T-helper 2 cell treated with Interferon-gamma antibody and Interleukin-4, amounts not matched to agents 5 μg/mL and 100 μg/mL, for 36 hours (primary cell): ENCODE measurements at regions not wholly inside any gene's neighbourhood (a gene's known extent, or its start where the extent isn't known, plus 50 kb on each side); places are given as distances from the start of the nearest gene placed in this dataset.
A peak's percentile ranks its signal among the peaks of the same experiment; 100 is the strongest.
"Not testable (repeated sequence)": the region's sequence is repeated elsewhere in the genome, so short reads cannot be mapped to it uniquely, and the experiment has no call there.

Experiments
- DNase-seq: peaks from one replicate; pipeline ENCODE4 v3.0.0; 2021; ENCODE audit warnings: low spot score
- H3K27ac Mint-ChIP-seq: one replicate; pipeline ENCODE4 v1.8.0; 2021; ENCODE audit warnings: mild to moderate bottlenecking, mixed read lengths
- H3K27me3 Mint-ChIP-seq: one replicate; pipeline ENCODE4 v1.8.0; 2021; ENCODE audit warnings: low read depth, mixed read lengths
- H3K36me3 Mint-ChIP-seq: one replicate; pipeline ENCODE4 v1.8.0; 2021; ENCODE audit warnings: low read depth, mixed read lengths
- H3K4me1 Mint-ChIP-seq: one replicate; pipeline ENCODE4 v1.8.0; 2021; ENCODE audit warnings: low read depth, mixed read lengths
- H3K4me3 Mint-ChIP-seq: one replicate; pipeline ENCODE4 v1.8.0; 2022; ENCODE audit warnings: mild to moderate bottlenecking, moderate library complexity, mixed read lengths
- H3K9me3 Mint-ChIP-seq: one replicate; pipeline ENCODE4 v1.8.0; 2021; ENCODE audit warnings: mixed read lengths

DNA sequence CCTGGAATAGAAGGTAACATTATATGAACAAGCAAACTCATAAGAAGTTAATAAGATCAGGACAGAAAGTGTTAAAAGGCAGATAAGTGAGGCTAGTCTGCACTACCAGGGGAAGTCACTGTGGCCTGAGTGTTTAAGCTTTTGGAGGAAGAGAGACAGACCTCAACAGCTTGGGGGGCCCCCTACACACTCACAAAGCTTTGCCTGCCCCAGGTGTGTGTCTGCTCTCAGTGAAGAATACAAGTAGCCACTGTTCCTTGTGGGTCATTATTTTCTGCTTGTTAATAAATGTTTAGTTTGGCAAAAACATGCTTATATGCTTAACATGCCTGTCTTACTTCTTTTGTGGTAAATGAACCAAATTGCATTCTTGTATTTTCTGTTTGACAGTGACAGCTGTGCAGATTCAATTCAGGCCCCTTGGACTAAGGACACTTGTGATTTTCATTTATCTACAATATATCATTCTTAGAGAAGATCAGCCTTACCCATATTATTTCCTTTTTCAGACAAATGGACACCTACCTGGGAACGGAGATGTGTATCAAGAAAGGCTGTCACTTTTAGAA, 50.7 kb upstream of the C12orf71 start:
- Mint-ChIP-seq H3K27ac (no peak overlapping the region), H3K4me3 (no peak overlapping the region), H3K9me3 (no peaks in the 10 kb centered on the region), H3K4me1 (no peaks in the 10 kb centered on the region), H3K36me3 (no peaks in the 10 kb centered on the region), H3K27me3 (peaks cover 5% of the 10 kb centered on the region)
- no peak for DNase-seq

DNA sequence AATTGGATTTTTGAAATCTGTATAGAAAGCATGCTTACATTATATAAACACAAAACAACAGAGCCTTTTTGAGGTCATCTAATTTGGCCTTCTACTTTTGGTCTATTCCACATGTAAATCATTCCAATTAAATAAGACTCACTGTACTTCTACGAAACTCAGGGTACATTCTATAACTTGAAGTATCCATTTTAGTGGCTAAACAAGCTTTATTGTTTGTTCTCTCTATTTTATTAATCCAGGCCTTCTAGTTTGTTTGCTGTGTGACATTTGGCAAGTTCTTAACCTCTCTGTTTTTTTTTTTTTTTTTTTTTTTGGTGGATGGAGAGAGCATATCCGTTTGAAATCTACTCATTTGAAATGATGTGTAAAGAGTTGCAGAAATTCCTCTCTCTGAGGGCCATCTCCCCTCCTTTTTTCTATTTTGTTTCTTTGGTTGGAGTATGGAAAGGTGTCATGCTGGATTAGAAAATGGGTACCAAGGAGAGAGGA, 58.1 kb upstream of the C12orf71 start:
- Mint-ChIP-seq H3K9me3 (no peaks in the 10 kb centered on the region), H3K27me3 (no peaks in the 10 kb centered on the region), H3K27ac (no peak overlapping the region), H3K4me3 (no peak overlapping the region), H3K4me1 (peaks cover 23% of the 10 kb centered on the region), H3K36me3 (no peaks in the 10 kb centered on the region)
- no peak for DNase-seq

DNA sequence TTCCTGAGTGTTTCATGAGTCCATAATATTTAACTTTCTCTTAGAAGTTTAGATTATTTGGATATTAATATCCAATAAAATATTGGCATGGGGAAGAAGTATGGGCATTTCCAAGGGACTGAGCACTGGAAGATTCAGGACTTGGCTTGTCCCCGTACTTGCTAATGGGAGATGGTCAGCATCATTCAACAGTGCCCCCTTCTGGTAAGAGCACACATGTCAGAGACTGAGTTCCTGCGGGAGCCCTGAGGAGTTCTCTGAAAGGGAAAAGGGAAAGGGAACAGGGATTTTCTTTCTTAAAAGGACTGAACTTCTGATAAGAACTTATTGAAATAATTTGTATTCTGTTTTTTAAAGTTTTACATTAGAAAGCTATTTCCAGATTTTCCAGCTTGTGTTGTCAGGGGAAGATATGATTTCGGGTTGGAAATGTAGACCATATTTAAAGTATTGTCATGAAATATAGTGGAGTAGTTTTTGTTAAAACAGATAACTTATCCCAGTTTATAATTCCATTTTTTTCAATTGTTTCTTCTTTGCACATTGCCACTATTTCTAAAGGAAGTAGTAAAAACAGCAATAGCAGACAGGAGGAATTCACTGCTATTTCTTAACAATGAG, 59.8 kb upstream of the C12orf71 start:
- Mint-ChIP-seq H3K27me3 (no peaks in the 10 kb centered on the region), H3K9me3 (no peaks in the 10 kb centered on the region), H3K4me1 (peaks cover 28% of the 10 kb centered on the region), H3K36me3 (no peaks in the 10 kb centered on the region), H3K27ac (peak overlapping the region; percentile 45), H3K4me3 (no peak overlapping the region)
- peak; percentile 21 for DNase-seq

DNA sequence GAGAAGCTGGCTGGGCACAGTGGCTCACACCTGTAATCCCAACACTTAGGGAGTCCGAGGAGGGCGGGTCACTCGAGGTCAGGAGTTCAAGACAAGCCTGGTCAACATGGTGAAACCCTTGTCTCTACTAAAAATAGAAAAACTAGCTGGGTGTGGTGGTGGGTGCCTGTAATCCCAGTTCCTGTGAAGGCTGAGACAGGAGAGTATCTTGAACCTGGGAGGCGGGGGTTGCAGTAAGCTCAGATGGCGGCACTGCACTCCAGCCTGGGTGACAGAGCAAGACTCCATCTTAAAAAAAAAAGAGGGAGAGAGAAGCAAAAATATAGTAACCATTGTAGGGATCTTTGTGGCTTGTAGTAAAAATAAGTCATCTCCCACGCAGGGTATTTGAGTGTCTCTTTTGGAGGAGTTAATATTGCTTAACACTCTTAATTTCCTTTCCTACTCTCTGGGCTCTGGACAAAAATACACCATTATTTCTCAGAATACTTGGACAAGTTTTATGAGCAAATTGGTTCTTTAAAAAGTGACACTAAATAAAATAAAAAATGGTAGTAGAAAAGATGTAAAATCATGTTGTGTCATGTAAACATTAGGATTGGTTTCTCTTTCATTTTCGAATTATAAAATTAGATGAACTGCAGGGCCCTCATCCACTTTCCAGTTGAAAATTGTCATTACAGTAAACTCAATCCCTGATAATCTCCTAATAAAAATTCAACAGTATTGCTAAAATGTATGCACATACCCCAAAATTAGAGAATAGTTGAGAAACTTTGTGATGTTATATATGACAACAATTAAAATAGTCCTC, 61.1 kb upstream of the C12orf71 start:
- no peaks in the 10 kb centered on the region for H3K9me3 Mint-ChIP-seq
- H3K36me3 Mint-ChIP-seq, result no peaks in the 10 kb centered on the region
- H3K27ac Mint-ChIP-seq, result peak overlapping the region; percentile 91
- DNase-seq, result no peak
- peaks cover 34% of the 10 kb centered on the region for H3K4me1 Mint-ChIP-seq
- no peaks in the 10 kb centered on the region for H3K27me3 Mint-ChIP-seq
- H3K4me3 Mint-ChIP-seq, result peak overlapping the region; percentile 78

DNA sequence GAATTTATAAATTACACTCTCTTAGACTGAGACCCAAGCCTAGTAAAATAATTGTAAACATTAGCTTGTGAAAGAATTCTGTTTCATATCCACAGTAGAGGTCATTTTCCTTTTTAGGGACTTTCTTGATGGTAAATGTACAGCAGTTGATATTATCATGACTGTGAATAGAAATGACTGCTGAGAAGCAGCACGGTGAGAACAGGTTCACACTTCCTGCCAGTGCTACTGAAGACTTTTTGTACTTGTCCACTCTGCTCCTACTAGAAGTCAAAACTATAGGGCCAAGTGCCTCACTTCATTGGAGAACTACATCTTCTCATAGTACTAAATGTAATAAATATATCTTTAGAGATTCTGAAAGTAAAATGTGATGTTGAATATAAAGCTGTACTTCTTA, 63.3 kb upstream of the C12orf71 start:
- not testable (repeated sequence) for H3K4me3 Mint-ChIP-seq, H3K27me3 Mint-ChIP-seq, H3K36me3 Mint-ChIP-seq, H3K9me3 Mint-ChIP-seq, DNase-seq
- Mint-ChIP-seq H3K27ac (peak overlapping the region; percentile 80), H3K4me1 (peaks cover 44% of the 10 kb centered on the region)

DNA sequence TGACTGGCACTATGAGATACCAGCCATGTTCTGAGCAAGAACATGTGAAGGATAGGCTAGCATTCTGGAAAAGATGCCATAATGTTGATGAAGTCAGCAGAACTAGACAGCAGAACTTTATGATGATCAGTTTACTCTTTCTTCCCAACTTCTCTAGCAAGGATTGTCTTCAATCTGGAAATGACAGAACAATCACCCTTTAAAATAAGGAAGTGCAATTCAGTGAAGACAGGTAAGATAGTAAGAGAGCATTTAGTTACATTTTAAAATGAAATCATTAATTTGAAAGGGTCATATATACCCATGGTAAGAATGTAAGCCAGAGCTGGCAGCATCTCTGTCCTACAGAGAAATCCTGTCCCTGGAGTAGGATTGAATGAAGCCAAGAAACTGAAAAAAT, 66.0 kb upstream of the C12orf71 start:
- H3K36me3 Mint-ChIP-seq, result no peaks in the 10 kb centered on the region
- H3K27me3 Mint-ChIP-seq, result no peaks in the 10 kb centered on the region
- DNase-seq, result no peak
- H3K9me3 Mint-ChIP-seq, result no peaks in the 10 kb centered on the region
- peak overlapping the region; percentile 32 for H3K27ac Mint-ChIP-seq
- no peak overlapping the region for H3K4me3 Mint-ChIP-seq
- H3K4me1 Mint-ChIP-seq, result peaks cover 44% of the 10 kb centered on the region

DNA sequence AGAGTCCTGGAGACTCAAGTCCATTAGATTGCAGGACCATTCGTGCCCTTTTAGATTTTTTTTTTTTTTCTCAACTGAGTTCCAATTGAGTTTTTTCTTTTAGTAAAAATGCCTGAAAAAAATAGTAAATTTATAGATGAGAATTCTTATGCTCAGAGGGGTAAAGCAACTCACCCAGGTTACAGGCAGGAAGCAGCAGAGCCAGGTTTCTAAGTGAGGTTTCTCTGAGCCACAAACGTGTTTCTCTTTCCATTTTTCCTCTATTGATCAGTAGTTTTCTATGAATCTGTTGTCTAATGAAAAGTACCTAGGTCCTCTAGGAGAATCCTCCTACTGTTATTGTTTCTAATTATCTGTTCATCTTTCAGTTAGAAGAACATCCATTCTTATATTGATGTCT, 66.4 kb upstream of the C12orf71 start:
- Mint-ChIP-seq H3K4me3 (no peak overlapping the region), H3K27me3 (no peaks in the 10 kb centered on the region), H3K9me3 (no peaks in the 10 kb centered on the region), H3K36me3 (no peaks in the 10 kb centered on the region), H3K4me1 (peaks cover 40% of the 10 kb centered on the region), H3K27ac (no peak overlapping the region)
- DNase-seq, result no peak

DNA sequence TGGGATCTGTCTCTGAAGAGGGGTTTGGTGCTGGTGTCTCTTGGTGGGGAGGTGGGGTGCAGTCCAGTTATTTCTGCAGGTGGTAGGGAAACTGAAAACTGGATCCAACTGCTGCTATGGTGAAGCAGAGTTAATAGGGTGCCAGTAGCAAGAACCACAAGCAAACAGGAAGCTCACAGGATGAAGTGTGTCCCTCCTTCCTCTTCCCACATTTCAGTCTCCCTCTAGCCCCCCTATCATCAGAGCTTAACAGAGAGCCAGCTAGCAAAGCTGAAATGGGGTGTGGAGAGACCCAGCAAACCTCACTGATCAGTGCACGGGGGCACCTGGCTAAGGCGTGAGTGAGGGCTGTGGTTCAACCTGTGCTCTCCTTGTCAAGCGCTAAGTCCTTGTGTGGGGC, 69.1 kb upstream of the C12orf71 start:
- H3K36me3 Mint-ChIP-seq, result no peaks in the 10 kb centered on the region
- H3K27ac Mint-ChIP-seq, result no peak overlapping the region
- H3K9me3 Mint-ChIP-seq, result no peaks in the 10 kb centered on the region
- H3K4me1 Mint-ChIP-seq, result peaks cover 24% of the 10 kb centered on the region
- no peak overlapping the region for H3K4me3 Mint-ChIP-seq
- no peak for DNase-seq
- H3K27me3 Mint-ChIP-seq, result peaks cover 5% of the 10 kb centered on the region

DNA sequence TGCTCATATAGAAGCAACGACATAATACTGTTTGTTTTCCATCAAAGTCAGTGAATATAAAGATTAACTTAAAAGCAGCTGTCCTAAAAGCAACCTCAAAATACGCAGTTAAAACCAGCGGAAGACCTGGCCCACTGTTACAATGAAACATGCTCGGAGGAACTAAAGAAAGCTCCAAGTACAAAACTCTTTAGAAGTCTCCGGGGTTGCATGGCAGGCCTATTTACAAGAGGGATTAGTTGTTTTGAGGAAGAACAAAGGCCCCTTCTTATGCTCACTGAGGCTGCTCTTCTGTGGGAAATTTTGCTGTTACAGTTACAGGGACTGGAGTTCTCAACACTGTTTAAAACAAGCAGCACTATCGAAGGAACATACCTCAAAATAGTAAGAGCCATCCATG, 75.9 kb upstream of the C12orf71 start:
- no peak for DNase-seq
- Mint-ChIP-seq H3K9me3 (no peaks in the 10 kb centered on the region), H3K4me1 (no peaks in the 10 kb centered on the region), H3K27me3 (peaks cover 5% of the 10 kb centered on the region), H3K27ac (no peak overlapping the region), H3K36me3 (no peaks in the 10 kb centered on the region), H3K4me3 (no peak overlapping the region)

DNA sequence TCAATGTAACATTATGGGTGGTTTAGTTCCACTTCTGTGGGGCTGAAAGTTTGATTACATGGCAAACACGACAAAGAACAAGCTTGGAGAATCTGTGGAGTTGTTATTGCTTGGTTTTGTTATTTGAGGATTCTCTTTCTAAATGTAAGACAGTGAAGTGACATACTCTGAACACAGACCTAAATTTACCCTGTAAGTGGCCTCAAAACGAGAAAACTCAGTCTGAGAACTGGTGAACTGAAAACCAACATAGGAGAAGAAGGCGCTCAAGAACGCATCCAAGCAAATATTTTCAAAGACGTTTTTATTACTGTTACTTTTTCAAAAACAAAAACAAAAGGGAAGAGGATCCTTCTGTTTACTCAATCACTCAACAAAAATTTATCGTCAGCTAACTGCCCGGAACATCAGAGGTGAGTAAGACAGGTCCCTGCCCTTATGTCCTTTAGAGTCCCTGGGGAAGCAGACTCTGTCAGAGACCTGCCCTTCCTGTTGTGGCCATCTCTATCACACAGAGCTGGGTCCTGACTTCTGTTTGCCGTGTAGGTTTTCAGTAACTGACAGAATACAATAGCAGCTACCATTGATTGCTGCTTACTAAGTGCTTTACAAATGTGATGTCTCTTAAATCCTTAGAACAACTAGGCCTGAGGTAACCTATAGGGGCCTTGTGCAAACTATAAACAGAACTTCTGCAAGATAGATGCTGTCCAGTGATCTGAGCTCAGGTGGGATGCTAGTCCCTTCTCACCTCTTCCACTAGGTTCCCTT, 79.3 kb upstream of the C12orf71 start:
- H3K36me3 Mint-ChIP-seq, result peaks cover 2% of the 10 kb centered on the region
- peaks cover 8% of the 10 kb centered on the region for H3K9me3 Mint-ChIP-seq
- H3K4me1 Mint-ChIP-seq, result peaks cover 9% of the 10 kb centered on the region
- no peak overlapping the region for H3K4me3 Mint-ChIP-seq
- H3K27ac Mint-ChIP-seq, result no peak overlapping the region
- no peaks in the 10 kb centered on the region for H3K27me3 Mint-ChIP-seq
- no peak for DNase-seq

DNA sequence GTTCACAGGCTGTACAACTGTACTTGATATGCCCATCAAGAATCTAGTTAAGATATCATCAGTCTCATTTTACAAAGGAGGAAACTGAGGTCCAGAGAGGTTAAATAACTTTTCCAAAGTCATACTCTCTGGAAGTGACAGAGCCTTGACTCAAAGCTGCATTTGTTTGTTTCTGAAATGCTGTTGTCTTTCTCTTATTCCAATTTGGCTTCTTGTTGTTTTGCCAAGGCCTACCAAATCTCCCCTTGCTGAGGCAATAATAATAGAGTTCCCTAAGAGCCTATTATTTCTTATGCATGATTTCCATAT, 79.8 kb upstream of the C12orf71 start:
- H3K9me3 Mint-ChIP-seq, result peaks cover 11% of the 10 kb centered on the region
- no peaks in the 10 kb centered on the region for H3K27me3 Mint-ChIP-seq
- H3K27ac Mint-ChIP-seq, result no peak overlapping the region
- peaks cover 2% of the 10 kb centered on the region for H3K36me3 Mint-ChIP-seq
- H3K4me1 Mint-ChIP-seq, result peaks cover 9% of the 10 kb centered on the region
- no peak for DNase-seq
- H3K4me3 Mint-ChIP-seq, result no peak overlapping the region

DNA sequence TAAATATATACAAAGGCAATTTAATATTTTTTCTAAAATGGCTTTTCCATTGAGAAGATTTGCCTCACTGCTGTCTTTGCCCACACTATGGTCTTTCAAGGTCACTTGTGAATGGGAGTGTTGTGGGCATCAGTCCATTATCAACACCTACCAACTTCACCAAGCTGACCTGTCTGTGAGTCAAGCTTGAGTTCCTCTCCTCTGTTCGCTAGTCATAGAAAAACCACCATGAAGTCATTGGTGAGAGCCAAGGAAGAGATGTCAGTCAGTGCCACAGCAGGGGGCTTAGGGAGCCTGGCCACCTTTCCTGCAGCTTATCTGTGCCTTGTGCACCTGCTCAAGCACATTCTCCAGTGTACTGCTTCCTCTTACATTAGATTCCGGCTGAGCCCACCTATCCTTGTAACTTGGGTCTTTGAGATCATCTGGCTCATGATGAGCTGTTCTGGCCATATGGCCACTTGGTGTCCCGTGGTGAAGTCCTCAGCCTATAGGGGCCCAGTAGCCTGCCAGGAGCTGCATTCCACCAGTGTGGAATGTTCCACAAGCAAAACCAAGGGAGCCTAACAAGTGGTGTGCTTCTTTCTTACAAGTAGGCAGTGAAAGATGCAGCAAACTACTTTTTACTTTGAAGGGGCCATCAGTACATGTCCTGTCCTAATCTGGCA, 80.8 kb upstream of the C12orf71 start:
- Mint-ChIP-seq H3K27ac (no peak overlapping the region), H3K27me3 (no peaks in the 10 kb centered on the region), H3K36me3 (peaks cover 2% of the 10 kb centered on the region), H3K4me1 (peaks cover 9% of the 10 kb centered on the region), H3K4me3 (no peak overlapping the region), H3K9me3 (peaks cover 18% of the 10 kb centered on the region)
- no peak for DNase-seq

DNA sequence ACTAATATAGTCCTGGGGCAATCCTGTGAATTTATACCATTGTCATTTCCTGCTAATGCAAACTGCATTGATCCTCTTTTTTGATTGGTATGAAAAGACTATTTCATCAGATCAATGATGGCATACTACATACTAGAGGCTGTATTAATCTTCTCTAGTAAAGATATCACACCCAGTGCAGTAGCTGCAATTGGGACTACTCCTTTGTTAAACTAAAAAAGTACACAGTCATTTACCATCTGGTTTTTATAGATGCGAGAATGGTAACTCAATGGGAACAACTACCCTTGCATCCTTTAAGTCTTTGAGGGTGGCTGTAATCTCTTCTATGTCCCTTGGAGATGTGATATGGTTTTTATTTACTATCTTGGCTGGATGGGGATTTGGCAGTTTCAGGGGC, 80.2 kb upstream of the STK38L start:
- Mint-ChIP-seq H3K27ac (no peak overlapping the region), H3K4me1 (peaks cover 9% of the 10 kb centered on the region), H3K27me3 (no peaks in the 10 kb centered on the region), H3K9me3 (peaks cover 18% of the 10 kb centered on the region), H3K4me3 (no peak overlapping the region), H3K36me3 (peaks cover 2% of the 10 kb centered on the region)
- no peak for DNase-seq
